ENCODE measurements at regions not wholly inside any gene's neighbourhood (a gene's known extent, or its start where the extent isn't known, plus 50 kb on each side); places are given as distances from the start of the nearest gene placed in this dataset.

- no peak for TF ChIP-seq CTCF (IDR thresholded peaks at IDR 0.05)
These were observed 1534.6 kb downstream of the SI start for GRCh38 chr3:163543662-163544061.

GRCh38 chr3:163541629-163542028 is 1536.7 kb downstream of the SI start:
- no peak for TF ChIP-seq CTCF (IDR thresholded peaks at IDR 0.05)

GRCh38 chr3:163538387-163538786 is 1539.9 kb downstream of the SI start:
- TF ChIP-seq CTCF (IDR thresholded peaks at IDR 0.05): no peak

- TF ChIP-seq CTCF (IDR thresholded peaks at IDR 0.05): no peak
These were observed 1544.9 kb downstream of the SI start for GRCh38 chr3:163533381-163533780.

- no peak for TF ChIP-seq CTCF (IDR thresholded peaks at IDR 0.05)
These were observed 1554.9 kb downstream of the SI start for GRCh38 chr3:163523375-163523774.

GRCh38 chr3:163521261-163521660 is 1557.0 kb downstream of the SI start:
- TF ChIP-seq CTCF (IDR thresholded peaks at IDR 0.05): no peak

GRCh38 chr3:163518065-163518464 is 1560.2 kb downstream of the SI start:
- TF ChIP-seq CTCF (IDR thresholded peaks at IDR 0.05): no peak

- no peak for TF ChIP-seq CTCF (IDR thresholded peaks at IDR 0.05)
These were observed 1565.1 kb downstream of the SI start for GRCh38 chr3:163513149-163513657.
